GM21737 (cell line): ENCODE measurements at regions not wholly inside any gene's neighbourhood (a gene's known extent, or its start where the extent isn't known, plus 50 kb on each side); places are given as distances from the start of the nearest gene placed in this dataset.
A peak's percentile ranks its signal among the peaks of the same experiment; 100 is the strongest.

ENCODE experiments used
- ATAC-seq: cut with Tn5 transposase; IDR thresholded peaks from one replicate; pipeline ENCODE4 v1.9.1; 2021; ENCODE audit warnings: mild to moderate bottlenecking, moderate library complexity; ENCODE audit not compliant: unreplicated experiment

DNA sequence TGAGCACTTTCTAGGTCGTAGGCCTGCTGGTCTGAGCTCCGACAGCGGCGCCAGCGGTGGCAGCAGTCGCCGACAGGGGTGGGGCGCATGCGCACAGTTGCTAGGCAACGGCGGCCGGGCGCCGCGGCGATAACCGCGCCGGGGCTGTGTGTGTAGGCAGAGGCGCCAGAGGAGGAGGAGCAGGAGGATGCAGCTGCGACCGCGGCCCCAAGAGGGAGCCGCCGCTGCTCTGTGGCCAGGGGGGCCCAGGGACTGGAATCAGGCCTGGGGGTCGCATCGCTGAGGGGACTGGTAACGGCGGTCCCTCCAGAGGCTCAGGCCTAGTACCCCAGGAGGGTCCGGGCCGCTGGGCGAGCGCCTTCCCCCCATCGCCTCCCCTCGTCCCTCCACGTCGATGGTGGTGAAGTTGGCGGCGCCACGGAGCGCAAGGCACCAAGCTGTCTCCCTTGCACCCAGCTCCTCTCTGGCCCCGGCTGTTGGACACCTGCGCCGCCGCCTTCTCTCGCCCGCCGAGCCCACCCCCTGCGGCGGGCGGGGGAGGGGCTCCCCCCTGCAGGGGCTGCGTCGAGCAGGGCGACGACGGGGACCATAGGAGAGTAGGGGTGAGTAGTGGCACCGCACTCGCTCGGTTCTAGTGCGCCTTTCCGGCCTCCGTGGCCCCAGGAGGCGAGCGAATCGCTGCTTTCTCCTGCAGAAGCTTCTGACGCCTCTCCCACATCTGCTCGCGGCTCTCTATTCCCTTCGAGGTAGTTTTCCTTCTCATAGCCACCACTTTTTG is 58.6 kb upstream of the ZC4H2 start, which contains the start of gene ZC3H12B:
Gene ZC3H12B (plus strand): TSS at position 159 of the 778 bp plus-strand sequence.
- peak; percentile 99 for ATAC-seq

DNA sequence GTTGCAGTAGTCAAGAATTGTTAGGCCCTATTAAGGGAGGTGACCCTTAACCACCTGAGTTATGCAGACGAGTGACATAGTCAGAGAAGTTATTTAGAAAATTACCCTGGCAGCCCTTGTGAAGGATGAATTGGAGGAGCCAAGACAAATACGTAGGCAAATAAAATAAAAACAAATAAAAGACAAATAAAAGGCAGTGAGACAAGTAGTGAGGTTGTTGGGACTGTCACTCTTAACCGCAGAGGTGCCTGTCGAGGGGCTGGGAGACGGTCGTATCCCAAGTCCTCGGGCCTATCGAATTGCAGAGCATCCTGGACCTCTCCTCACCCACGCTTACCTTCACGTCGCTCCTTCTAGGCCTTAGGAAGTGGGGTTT is 58.0 kb upstream of the ZC4H2 start:
- ATAC-seq = no peak
